GM19438 (cell line): ENCODE measurements at regions not wholly inside any gene's neighbourhood (a gene's known extent, or its start where the extent isn't known, plus 50 kb on each side); places are given as distances from the start of the nearest gene placed in this dataset.

Experiments
- ATAC-seq: cut with Tn5 transposase; IDR thresholded peaks from one replicate; pipeline ENCODE4 v1.9.1; 2021; ENCODE audit warnings: low read depth; ENCODE audit not compliant: unreplicated experiment

GRCh38 chr1:232484856-232485255, 145.1 kb downstream of the SIPA1L2 start:
- no peak for ATAC-seq

DNA sequence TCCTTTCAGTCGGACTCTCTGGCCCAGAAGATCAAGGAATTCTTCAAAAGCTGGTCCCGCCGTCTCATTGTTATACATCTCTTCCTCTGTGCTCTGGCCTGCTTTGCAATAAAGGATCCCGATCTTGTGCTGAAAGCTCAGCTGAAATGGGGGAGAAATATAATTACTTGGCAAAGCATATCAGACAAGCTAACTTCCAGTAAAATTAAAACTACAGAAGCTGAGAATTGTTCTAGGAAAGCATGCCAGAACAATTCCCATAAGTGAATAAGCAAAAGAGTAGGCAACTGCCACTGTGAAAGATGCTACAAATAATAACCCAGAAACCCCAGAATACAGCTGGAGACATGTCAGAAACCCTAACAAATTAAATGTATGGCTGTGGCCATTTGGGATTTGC, 146.1 kb downstream of the SIPA1L2 start:
- no peak for ATAC-seq

- ATAC-seq = no peak
Measured at GRCh38 chr1:232481091-232481490, 148.8 kb downstream of the SIPA1L2 start.

DNA sequence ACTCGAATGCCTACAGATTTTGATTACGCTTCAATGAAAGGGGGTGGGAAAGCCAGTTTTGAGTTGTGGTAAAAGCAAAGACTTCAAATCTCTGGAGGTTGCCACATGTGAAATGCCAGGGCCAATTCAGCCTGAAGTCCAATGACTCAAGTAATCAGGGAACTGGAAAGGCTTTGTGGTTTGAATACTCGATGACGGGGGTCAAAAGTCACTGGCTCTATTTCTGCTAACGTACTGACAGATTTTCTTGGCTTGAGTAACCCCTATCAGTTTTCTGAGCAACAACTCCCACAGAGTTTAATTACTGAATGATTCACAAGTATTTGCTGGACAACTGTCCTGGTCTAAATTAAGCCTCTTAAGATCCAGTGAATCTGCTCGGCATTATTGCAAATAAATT, 152.2 kb downstream of the SIPA1L2 start:
- no peak for ATAC-seq

- no peak for ATAC-seq
Measured at GRCh38 chr1:232476538-232476950, 153.4 kb downstream of the SIPA1L2 start.

GRCh38 chr1:232474826-232475225, 155.1 kb downstream of the SIPA1L2 start:
- ATAC-seq = no peak

DNA sequence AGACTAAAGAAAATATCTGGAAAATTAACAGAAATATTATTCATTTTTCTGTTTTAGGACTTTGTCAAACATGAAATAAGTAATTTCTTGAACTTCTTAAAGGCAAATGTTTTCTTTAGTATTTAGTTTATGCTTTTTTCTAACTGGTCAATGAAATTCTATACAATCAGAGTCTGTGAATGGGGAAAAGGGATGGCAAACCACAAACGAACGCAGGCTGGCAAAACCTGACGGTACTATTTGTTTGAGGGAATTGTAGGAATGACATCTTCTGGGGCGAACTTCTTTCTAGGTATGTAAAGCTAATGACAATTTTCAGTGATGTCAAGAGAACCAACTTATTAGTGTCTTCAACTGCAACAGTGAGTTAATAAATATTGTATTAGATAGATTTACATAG, 156.0 kb downstream of the SIPA1L2 start:
- ATAC-seq = no peak

DNA sequence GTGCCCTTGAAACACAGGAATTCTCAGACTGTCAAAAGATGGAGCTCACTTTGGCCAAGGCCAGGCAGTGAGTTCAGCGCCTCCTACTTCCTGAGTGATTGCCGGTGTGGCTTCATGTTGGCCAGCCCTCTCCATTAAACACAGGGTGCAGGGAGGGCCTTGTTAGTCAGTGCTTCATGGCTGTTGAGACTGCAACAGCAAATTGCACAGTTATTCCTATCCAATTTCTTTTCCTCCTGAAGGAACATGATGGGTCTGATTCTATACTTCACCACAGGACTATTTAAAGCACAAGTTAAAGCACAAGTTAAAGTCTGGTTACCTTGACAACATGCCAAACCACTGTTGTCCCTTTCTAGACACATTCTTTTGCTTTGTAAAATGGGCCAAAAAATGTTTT, 156.6 kb downstream of the SIPA1L2 start:
- ATAC-seq = no peak

GRCh38 chr1:232472485-232473041, 157.4 kb downstream of the SIPA1L2 start:
- no peak for ATAC-seq

DNA sequence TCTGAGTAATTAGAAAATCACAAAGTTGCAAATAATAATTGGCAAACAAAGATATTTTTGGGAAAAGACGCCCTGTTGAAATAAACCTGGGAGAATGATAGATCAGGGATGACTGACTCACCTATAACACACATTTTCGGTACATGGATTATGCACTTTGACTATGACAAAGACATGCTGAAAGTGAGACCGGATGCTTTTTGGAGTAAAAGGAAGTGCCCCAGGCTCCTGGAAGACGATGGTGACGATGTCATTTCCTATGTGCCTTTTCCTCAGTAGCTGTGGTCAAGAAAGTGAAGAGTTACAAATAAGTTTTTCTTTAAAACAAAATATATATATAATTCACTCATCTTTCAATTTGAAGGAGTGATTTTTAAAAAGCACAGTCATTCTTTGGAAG, 158.7 kb downstream of the SIPA1L2 start:
- no peak for ATAC-seq

DNA sequence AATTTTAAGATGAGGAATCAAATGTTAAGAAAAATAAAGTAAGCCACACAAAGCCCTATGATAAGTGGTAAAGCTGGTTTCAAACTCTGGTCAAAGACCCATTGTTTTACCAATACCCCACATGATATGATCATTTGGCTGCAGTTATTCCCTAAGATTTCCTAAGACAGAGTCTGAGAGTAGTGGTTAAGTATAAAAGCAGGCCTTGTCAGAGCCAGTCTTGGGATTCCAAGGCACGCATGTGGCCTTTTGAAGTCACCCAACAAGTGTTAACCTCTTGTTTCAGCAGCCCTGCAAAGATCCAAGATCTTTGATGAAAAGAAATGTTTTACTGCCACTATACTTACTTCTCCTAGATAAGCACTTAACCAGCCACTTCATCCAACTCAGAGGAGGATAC, 159.2 kb downstream of the SIPA1L2 start:
- no peak for ATAC-seq

GRCh38 chr1:232468249-232468648, 161.7 kb downstream of the SIPA1L2 start:
- ATAC-seq = no peak

DNA sequence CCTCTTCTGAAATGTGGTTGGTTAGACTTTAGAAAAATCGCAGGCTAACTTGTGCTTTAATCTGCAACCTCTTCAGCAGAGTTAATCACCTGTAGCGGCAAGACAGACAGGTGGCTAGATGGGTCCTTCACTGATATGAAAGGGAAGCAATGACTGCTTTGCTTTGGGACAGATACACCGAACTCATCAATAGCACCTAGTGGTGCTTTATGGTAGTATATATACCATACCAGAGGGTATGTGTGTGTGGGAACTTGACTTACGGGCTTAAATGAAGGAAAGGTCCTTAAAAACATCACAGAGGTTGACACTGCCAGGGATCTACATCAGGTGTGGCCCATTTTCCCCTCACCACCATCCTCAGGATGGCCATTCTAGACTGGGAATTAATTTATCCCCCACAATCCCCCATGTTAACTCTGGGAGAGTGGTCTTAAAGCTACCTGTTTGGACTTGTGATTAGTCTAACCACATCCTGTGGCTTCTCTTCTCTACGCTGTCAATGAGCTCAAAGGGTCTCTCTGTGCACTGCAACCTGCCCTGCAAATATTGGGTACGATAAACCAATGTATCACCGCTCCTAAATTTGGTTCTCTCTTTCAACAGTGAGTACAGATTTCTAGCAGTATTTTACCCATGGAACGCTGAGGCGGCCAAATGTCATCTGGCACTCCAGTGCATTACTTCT, 162.7 kb downstream of the SIPA1L2 start:
- no peak for ATAC-seq

GRCh38 chr1:232464325-232464724, 165.6 kb downstream of the SIPA1L2 start:
- ATAC-seq = no peak

- no peak for ATAC-seq
Measured at GRCh38 chr1:232463225-232463624, 166.7 kb downstream of the SIPA1L2 start.

DNA sequence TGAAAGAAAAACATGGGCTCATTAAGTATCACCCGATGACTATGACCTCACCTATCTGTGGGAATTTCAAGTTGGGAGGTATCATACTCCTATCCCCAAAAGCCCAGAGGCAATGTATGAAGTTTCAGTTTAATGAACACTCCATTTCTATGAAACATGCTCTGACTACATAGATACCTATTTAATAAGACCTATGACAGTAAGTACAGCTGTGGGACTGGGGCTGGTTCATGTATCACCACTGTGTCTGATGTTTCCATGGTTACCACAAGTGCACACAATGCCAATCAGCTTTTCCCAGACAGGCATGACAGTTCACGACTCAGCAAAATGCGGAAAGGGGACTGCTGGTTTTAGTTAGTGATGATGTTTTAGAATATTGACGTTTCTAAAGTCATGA, 167.7 kb downstream of the SIPA1L2 start:
- no peak for ATAC-seq

GRCh38 chr1:232459826-232460225, 170.1 kb downstream of the SIPA1L2 start:
- ATAC-seq = no peak

GRCh38 chr1:232459087-232459486, 170.8 kb downstream of the SIPA1L2 start:
- ATAC-seq = no peak

- ATAC-seq = no peak
Measured at GRCh38 chr1:232457595-232457994, 172.3 kb downstream of the SIPA1L2 start.

DNA sequence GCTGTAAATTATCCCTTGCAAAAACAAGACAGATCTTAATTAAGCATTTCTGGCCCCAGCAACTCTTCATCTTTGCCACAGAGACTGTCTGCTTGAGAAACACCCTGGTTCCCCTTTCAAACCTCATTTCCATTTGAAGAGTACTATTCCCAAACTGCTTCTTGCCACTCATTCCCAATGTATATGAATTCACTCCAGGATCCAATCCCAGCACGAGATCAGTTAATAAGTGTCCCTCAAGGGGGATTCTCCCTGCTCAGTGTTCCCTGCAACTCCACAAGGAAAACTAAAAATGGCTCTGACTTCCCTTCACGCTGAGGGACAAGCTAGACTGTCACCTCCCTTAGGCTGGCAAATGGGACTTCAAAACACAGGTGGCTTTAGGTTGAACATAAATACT, 173.2 kb downstream of the SIPA1L2 start:
- ATAC-seq = no peak

- no peak for ATAC-seq
Measured at GRCh38 chr1:232454227-232454886, 175.6 kb downstream of the SIPA1L2 start.
